ENCODE measurements at regions not wholly inside any gene's neighbourhood (a gene's known extent, or its start where the extent isn't known, plus 50 kb on each side); places are given as distances from the start of the nearest gene placed in this dataset.

DNA sequence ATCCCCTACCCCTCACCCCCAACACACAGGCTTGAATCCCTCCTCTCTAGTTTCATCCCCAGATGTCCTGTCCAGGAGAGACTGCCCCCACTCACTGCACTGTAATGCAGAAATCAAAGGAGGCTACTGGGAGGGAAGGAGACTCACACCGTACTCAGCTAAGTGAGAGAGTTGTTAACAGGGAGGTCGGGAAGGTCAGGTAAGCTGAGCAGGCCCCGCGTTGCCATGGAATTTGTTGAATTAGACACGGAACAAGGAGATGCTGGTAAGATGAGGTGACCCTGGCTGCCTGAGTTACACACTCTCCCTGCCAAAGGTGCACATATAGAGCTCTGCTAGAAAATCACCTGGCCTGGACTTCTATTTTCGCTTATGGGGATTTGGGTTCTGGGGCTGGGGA, 197.9 kb downstream of the NXPE2 start:
- Histone ChIP-seq H3K4me3 (replicated peaks in 1 of 2; ENCODE audit: low read depth in 1 of 2, low read length in 2 of 2) (no peak overlapping the region), H3K27me3 (ENCODE audit: insufficient read depth, low read length) (no peaks in the 10 kb centered on the region), H3K4me1 (ENCODE audit: control insufficient read depth in 1 of 2, insufficient read depth in 2 of 2, low read length in 2 of 2) (no peaks in the 10 kb centered on the region), H3K4me2 (ENCODE audit: low read length) (no peak overlapping the region), H4K20me1 (ENCODE audit: insufficient read depth) (no peaks in the 10 kb centered on the region), H3K79me2 (ENCODE audit: insufficient read depth, low read length) (no peaks in the 10 kb centered on the region), H3K27ac (ENCODE audit: low read depth, low read length) (no peak overlapping the region), H3K9ac (ENCODE audit: low read length) (no peak overlapping the region), H3K9me3 (ENCODE audit: control insufficient read depth in 1 of 2, insufficient read depth in 1 of 2, low read depth in 1 of 2, low read length in 2 of 2) (peaks cover 0 to 7% of the 10 kb centered on the region in 2 experiments; a peak in 2 of 4 replicates), H3K9me2 (ENCODE audit: insufficient read depth) (no peaks in the 10 kb centered on the region), H2AFZ (ENCODE audit: low read depth, low read length, poor library complexity, severe bottlenecking) (no peak overlapping the region), H3K36me3 (ENCODE audit: control insufficient read depth in 1 of 2, insufficient read depth in 2 of 2, low read length in 2 of 2) (no peaks in the 10 kb centered on the region)
- BruUV-seq (replicated peaks), result no TSS peak
- CTCF ChIA-PET, result no interaction called here
- DNase-seq (ENCODE audit: low read depth, low spot score) (no peak), ATAC-seq (no peak)
- no peak for TF ChIP-seq RAD21 (IDR thresholded peaks at IDR 0.05; ENCODE audit: low read depth)
- TF ChIP-seq, protein P1, sequence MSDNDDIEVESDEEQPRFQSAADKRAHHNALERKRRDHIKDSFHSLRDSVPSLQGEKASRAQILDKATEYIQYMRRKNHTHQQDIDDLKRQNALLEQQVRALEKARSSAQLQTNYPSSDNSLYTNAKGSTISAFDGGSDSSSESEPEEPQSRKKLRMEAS (IDR thresholded peaks at IDR 0.05), result no peak
- TF ChIP-seq POLR2A (IDR thresholded peaks at IDR 0.05; ENCODE audit: borderline replicate concordance, extremely low read depth, insufficient read depth, insufficient read length), result no peak
- TF ChIP-seq EGR1 (IDR thresholded peaks at IDR 0.05; ENCODE audit: low read depth), result no peak
- TF ChIP-seq, protein P2, sequence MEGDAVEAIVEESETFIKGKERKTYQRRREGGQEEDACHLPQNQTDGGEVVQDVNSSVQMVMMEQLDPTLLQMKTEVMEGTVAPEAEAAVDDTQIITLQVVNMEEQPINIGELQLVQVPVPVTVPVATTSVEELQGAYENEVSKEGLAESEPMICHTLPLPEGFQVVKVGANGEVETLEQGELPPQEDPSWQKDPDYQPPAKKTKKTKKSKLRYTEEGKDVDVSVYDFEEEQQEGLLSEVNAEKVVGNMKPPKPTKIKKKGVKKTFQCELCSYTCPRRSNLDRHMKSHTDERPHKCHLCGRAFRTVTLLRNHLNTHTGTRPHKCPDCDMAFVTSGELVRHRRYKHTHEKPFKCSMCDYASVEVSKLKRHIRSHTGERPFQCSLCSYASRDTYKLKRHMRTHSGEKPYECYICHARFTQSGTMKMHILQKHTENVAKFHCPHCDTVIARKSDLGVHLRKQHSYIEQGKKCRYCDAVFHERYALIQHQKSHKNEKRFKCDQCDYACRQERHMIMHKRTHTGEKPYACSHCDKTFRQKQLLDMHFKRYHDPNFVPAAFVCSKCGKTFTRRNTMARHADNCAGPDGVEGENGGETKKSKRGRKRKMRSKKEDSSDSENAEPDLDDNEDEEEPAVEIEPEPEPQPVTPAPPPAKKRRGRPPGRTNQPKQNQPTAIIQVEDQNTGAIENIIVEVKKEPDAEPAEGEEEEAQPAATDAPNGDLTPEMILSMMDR (IDR thresholded peaks at IDR 0.05 in 2 of 3, conservative IDR thresholded peaks at IDR 0.05 in 1 of 3; ENCODE audit: borderline replicate concordance in 1 of 3, insufficient read depth in 1 of 3, low read depth in 2 of 3, low read length in 2 of 3), result no peak
- no peak for TF ChIP-seq SP1 (IDR thresholded peaks at IDR 0.05; ENCODE audit: low read depth)
- TF ChIP-seq ELF1 (IDR thresholded peaks at IDR 0.05; ENCODE audit: borderline replicate concordance, low read depth), result no peak
- no peak for TF ChIP-seq TCF7L2 (IDR thresholded peaks at IDR 0.05; ENCODE audit: borderline replicate concordance, extremely low read depth, insufficient read depth, insufficient read length)
- no peak for TF ChIP-seq YY1 (IDR thresholded peaks at IDR 0.05; ENCODE audit: extremely low read depth, insufficient replicate concordance, low read depth, low read length)
- no peak for TF ChIP-seq SIN3A (IDR thresholded peaks at IDR 0.05; ENCODE audit: low read depth)
- TF ChIP-seq FOSL1 (IDR thresholded peaks at IDR 0.05; ENCODE audit: low read depth), result no peak
- TF ChIP-seq EZH2 (IDR thresholded peaks at IDR 0.05), result no peak
- TF ChIP-seq, protein P3, sequence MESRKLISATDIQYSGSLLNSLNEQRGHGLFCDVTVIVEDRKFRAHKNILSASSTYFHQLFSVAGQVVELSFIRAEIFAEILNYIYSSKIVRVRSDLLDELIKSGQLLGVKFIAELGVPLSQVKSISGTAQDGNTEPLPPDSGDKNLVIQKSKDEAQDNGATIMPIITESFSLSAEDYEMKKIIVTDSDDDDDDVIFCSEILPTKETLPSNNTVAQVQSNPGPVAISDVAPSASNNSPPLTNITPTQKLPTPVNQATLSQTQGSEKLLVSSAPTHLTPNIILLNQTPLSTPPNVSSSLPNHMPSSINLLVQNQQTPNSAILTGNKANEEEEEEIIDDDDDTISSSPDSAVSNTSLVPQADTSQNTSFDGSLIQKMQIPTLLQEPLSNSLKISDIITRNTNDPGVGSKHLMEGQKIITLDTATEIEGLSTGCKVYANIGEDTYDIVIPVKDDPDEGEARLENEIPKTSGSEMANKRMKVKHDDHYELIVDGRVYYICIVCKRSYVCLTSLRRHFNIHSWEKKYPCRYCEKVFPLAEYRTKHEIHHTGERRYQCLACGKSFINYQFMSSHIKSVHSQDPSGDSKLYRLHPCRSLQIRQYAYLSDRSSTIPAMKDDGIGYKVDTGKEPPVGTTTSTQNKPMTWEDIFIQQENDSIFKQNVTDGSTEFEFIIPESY (IDR thresholded peaks at IDR 0.05; ENCODE audit: extremely low read depth, insufficient replicate concordance, low read length), result no peak
- TF ChIP-seq EZH2phosphoT487 (IDR thresholded peaks at IDR 0.05; ENCODE audit: borderline replicate concordance), result no peak
- no peak for TF ChIP-seq JUND (IDR thresholded peaks at IDR 0.05)
- intact Hi-C loops (cut with micrococcal nuclease), result no loop called here
- POLR2A ChIA-PET, result no interaction called here
- RAD21 ChIA-PET (ENCODE audit: low non-redundant PET in 1 of 2, low total read pairs in 2 of 2, uncharacterized antibody in 2 of 2, unreplicated experiment in 2 of 2), result no interaction called here

Measured in HCT116 (cell line).